Vagina (tissue), 2 donors: ENCODE measurements at regions not wholly inside any gene's neighbourhood (a gene's known extent, or its start where the extent isn't known, plus 50 kb on each side); places are given as distances from the start of the nearest gene placed in this dataset.

Experiments
- DNase-seq, 2 donors: peaks; one replicate each; pipeline ENCODE4 v3.0.0-alpha.2; 2017; ENCODE audit errors: extremely low spot score in 2 of 2
- H3K27ac ChIP-seq: fragments of 200-600 bp; sonication (generic); one replicate; pipeline ENCODE4 v1.5.1; 2019
- H3K27me3 ChIP-seq: fragments of 200-600 bp; sonication (generic); one replicate; pipeline ENCODE4 v1.5.1; 2019
- H3K36me3 ChIP-seq, 2 donors: fragments of 200-600 bp; sonication (generic); one replicate each; pipeline ENCODE4 v1.5.1; 2017 to 2019
- H3K4me1 ChIP-seq: fragments of 200-600 bp; sonication (generic); one replicate; pipeline ENCODE4 v1.5.1; 2019
- H3K4me3 ChIP-seq, 2 donors: fragments of 200-600 bp; sonication (generic); 1 replicate in 1 of 2; 2 replicates in 1 of 2; pipeline ENCODE4 v1.5.1; 2016 to 2019
- H3K9me3 ChIP-seq: fragments of 200-600 bp; sonication (generic); one replicate; pipeline ENCODE4 v1.5.1; 2019
- POLR2A ChIP-seq, 2 donors: fragments of 450-650 bp; IDR thresholded peaks; one replicate each; pipeline ENCODE4 v1.6.1; 2017; ENCODE audit warnings: antibody characterized with exemption in 2 of 2, mild to moderate bottlenecking in 2 of 2, moderate library complexity in 2 of 2
- POLR2AphosphoS5 ChIP-seq, 2 donors: sonication (generic); formaldehyde crosslinking; IDR thresholded peaks; one replicate each; pipeline ENCODE4 v1.9.0; 2017; ENCODE audit warnings: antibody characterized with exemption in 2 of 2, mild to moderate bottlenecking in 2 of 2, low read depth in 1 of 2; ENCODE audit not compliant: insufficient read depth in 1 of 2
- intact Hi-C: fragments of 100-400 bp; cut with DNase I; formaldehyde crosslinking; loops from one replicate; pipeline ENCODE4 v1.15.1; 2023
- TF ChIP-seq, protein P1 (sequence below), 3 experiments: fragments of 450-650 bp in 2 of 3; fragments of 200-600 bp in 1 of 3; sonication (generic) in 1 of 3; IDR thresholded peaks; one replicate each; pipeline ENCODE4 v1.5.1; 2017 to 2019; ENCODE audit warnings: antibody characterized with exemption in 3 of 3, mild to moderate bottlenecking in 2 of 3, moderate library complexity in 2 of 3

DNA sequence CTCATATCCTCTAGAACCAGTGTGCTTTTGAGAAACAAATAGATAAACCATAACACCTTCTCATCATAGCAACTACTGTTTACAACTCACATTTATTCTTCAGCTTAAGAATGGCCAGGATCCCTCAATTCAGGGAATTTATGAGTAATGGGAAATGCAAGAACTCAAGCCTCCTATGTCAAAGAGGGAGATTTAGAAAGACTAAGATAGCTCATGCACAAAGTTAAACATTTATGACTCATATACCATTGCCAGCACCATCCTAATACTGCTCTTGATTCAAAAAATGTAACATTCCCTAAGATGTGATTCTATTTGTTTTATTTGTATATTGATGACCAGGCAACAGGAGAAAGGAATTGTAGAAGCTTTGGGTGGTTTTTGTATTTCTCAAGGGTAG, 172.8 kb downstream of the CYP26B1 start:
- no peak for DNase-seq
- intact Hi-C loops = no loop called here
- TF ChIP-seq POLR2AphosphoS5 (IDR thresholded peaks at IDR 0.05; ENCODE audit: insufficient read depth in 1 of 2, low read depth in 1 of 2) (no peak), POLR2A (IDR thresholded peaks at IDR 0.05) (no peak)
- TF ChIP-seq, protein P1, sequence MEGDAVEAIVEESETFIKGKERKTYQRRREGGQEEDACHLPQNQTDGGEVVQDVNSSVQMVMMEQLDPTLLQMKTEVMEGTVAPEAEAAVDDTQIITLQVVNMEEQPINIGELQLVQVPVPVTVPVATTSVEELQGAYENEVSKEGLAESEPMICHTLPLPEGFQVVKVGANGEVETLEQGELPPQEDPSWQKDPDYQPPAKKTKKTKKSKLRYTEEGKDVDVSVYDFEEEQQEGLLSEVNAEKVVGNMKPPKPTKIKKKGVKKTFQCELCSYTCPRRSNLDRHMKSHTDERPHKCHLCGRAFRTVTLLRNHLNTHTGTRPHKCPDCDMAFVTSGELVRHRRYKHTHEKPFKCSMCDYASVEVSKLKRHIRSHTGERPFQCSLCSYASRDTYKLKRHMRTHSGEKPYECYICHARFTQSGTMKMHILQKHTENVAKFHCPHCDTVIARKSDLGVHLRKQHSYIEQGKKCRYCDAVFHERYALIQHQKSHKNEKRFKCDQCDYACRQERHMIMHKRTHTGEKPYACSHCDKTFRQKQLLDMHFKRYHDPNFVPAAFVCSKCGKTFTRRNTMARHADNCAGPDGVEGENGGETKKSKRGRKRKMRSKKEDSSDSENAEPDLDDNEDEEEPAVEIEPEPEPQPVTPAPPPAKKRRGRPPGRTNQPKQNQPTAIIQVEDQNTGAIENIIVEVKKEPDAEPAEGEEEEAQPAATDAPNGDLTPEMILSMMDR (IDR thresholded peaks at IDR 0.05) = no peak

GRCh38 chr2:71971493-71971892, 176.2 kb downstream of the CYP26B1 start:
- H3K4me1 ChIP-seq = no peaks in the 10 kb centered on the region
- no peaks in the 10 kb centered on the region for H3K36me3 ChIP-seq
- H3K27ac ChIP-seq = no peak overlapping the region
- DNase-seq = no peak
- no peaks in the 10 kb centered on the region for H3K27me3 ChIP-seq
- H3K4me3 ChIP-seq = no peak overlapping the region
- no peaks in the 10 kb centered on the region for H3K9me3 ChIP-seq
- intact Hi-C loops = no loop called here
- TF ChIP-seq, protein P1 (IDR thresholded peaks at IDR 0.05) = no peak
- TF ChIP-seq POLR2AphosphoS5 (IDR thresholded peaks at IDR 0.05; ENCODE audit: insufficient read depth in 1 of 2, low read depth in 1 of 2) (no peak), POLR2A (IDR thresholded peaks at IDR 0.05) (no peak)

More for the DNA sequence above, 172.8 kb downstream of the CYP26B1 start:
- H3K4me3 ChIP-seq = no peak overlapping the region
- no peak overlapping the region for H3K27ac ChIP-seq
- no peaks in the 10 kb centered on the region for H3K27me3 ChIP-seq
- H3K36me3 ChIP-seq = no peaks in the 10 kb centered on the region
- H3K9me3 ChIP-seq = no peaks in the 10 kb centered on the region
- H3K4me1 ChIP-seq = no peaks in the 10 kb centered on the region

GRCh38 chr2:71965530-71965929, 182.1 kb downstream of the CYP26B1 start:
- Histone ChIP-seq H3K4me1 (no peaks in the 10 kb centered on the region), H3K4me3 (no peak overlapping the region), H3K27ac (no peak overlapping the region), H3K9me3 (no peaks in the 10 kb centered on the region), H3K36me3 (no peaks in the 10 kb centered on the region), H3K27me3 (no peaks in the 10 kb centered on the region)
- TF ChIP-seq POLR2AphosphoS5 (IDR thresholded peaks at IDR 0.05; ENCODE audit: insufficient read depth in 1 of 2, low read depth in 1 of 2) (no peak), POLR2A (IDR thresholded peaks at IDR 0.05) (no peak)
- TF ChIP-seq, protein P1 (IDR thresholded peaks at IDR 0.05) = no peak
- intact Hi-C loops = no loop called here
- DNase-seq = no peak

GRCh38 chr2:71962911-71963694, 184.6 kb downstream of the CYP26B1 start:
- no peak for DNase-seq

DNA sequence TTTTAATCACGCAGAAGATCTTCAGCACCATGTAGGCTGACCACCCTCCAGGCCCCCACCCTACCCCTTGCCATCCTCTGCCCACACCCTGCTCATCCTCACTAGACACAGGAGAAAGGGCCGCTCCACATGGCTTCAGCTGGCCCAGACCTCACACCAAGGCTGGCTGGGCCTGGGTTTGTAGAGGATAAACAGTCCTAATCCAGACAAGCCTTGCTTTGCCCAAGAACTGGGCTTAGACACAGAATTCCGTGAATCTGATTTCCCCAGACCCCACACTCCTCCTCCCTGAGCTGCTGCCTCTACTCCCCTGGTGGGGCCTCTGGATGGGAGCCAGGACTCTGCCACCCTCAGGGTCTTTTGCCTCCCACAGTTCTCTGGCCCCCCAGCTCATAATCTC, 185.3 kb downstream of the CYP26B1 start:
- TF ChIP-seq POLR2A (IDR thresholded peaks at IDR 0.05) = no peak
- TF ChIP-seq, protein P1 (IDR thresholded peaks at IDR 0.05) = no peak
- TF ChIP-seq POLR2AphosphoS5 (IDR thresholded peaks at IDR 0.05; ENCODE audit: insufficient read depth in 1 of 2, low read depth in 1 of 2) = no peak
- Histone ChIP-seq H3K36me3 (no peaks in the 10 kb centered on the region), H3K27me3 (no peaks in the 10 kb centered on the region), H3K9me3 (peaks cover 9% of the 10 kb centered on the region), H3K4me3 (no peak overlapping the region), H3K4me1 (no peaks in the 10 kb centered on the region), H3K27ac (no peak overlapping the region)
- intact Hi-C loops = no loop called here
- no peak for DNase-seq

More at GRCh38 chr2:71962911-71963694, 184.6 kb downstream of the CYP26B1 start:
- H3K27ac ChIP-seq = no peak overlapping the region
- H3K4me1 ChIP-seq = no peaks in the 10 kb centered on the region
- intact Hi-C loops = no loop called here
- TF ChIP-seq, protein P1 (IDR thresholded peaks at IDR 0.05) = no peak
- H3K4me3 ChIP-seq = no peak overlapping the region
- H3K9me3 ChIP-seq = peaks cover 5% of the 10 kb centered on the region
- no peaks in the 10 kb centered on the region for H3K27me3 ChIP-seq
- no peaks in the 10 kb centered on the region for H3K36me3 ChIP-seq
